Endothelial cell (in vitro differentiated cells): ENCODE measurements at regions not wholly inside any gene's neighbourhood (a gene's known extent, or its start where the extent isn't known, plus 50 kb on each side); places are given as distances from the start of the nearest gene placed in this dataset.

ENCODE experiments used
- DNase-seq: peaks from one replicate; pipeline ENCODE4 v3.0.0; 2021; ENCODE audit warnings: low spot score
- H3K27ac Mint-ChIP-seq: one replicate; pipeline ENCODE4 v1.8.0; 2021; ENCODE audit warnings: mixed read lengths, inconsistent platforms; ENCODE audit not compliant: unreplicated experiment
- H3K27me3 Mint-ChIP-seq: one replicate; pipeline ENCODE4 v1.8.0; 2021; ENCODE audit warnings: mild to moderate bottlenecking, moderate library complexity, mixed read lengths, inconsistent platforms; ENCODE audit not compliant: unreplicated experiment
- H3K36me3 Mint-ChIP-seq: one replicate; pipeline ENCODE4 v1.8.0; 2021; ENCODE audit warnings: mild to moderate bottlenecking, low read depth, mixed read lengths, inconsistent platforms; ENCODE audit not compliant: unreplicated experiment
- H3K4me1 Mint-ChIP-seq: one replicate; pipeline ENCODE4 v1.8.0; 2021; ENCODE audit warnings: mild to moderate bottlenecking, mixed read lengths, inconsistent platforms; ENCODE audit not compliant: unreplicated experiment
- H3K4me3 Mint-ChIP-seq: one replicate; pipeline ENCODE4 v1.8.0; 2021; ENCODE audit warnings: mild to moderate bottlenecking, mixed read lengths, inconsistent platforms; ENCODE audit not compliant: unreplicated experiment
- H3K9me3 Mint-ChIP-seq: one replicate; pipeline ENCODE4 v1.8.0; 2021; ENCODE audit warnings: mixed read lengths, inconsistent platforms; ENCODE audit not compliant: unreplicated experiment
- CTCF ChIP-seq: fragments of 200-600 bp; sonication (generic); IDR thresholded peaks from one replicate; pipeline ENCODE4 v1.5.0; 2021; ENCODE audit warnings: antibody characterized with exemption; ENCODE audit not compliant: unreplicated experiment

DNA sequence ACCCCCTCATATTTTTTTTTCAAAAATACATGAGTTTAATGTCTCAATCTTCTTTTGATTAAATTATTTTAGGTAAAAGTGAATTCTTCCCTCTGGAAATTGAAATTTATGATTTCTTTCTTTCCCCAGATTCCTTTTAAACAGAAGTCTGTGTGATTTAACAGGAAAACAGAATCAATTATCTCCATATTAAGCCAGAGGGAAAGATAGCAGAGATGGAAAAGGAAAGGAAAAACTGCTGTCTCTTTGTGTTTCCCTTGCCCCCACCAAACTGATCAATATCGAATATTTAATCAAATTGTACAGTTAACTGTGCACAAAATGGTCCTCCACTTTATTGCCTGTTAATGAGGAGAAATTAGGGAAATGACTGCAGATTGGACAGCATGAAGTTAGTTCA is 203.5 kb upstream of the NECTIN3 start:
- no peak for TF ChIP-seq CTCF
- no peak for DNase-seq
- H3K27me3 Mint-ChIP-seq: no peaks in the 10 kb centered on the region
- no peaks in the 10 kb centered on the region for H3K9me3 Mint-ChIP-seq
- no peak overlapping the region for H3K27ac Mint-ChIP-seq
- H3K4me3 Mint-ChIP-seq: no peak overlapping the region
- no peaks in the 10 kb centered on the region for H3K36me3 Mint-ChIP-seq
- no peaks in the 10 kb centered on the region for H3K4me1 Mint-ChIP-seq

GRCh38 chr3:110869736-110870135 is 201.9 kb upstream of the NECTIN3 start:
- Mint-ChIP-seq H3K9me3 (no peaks in the 10 kb centered on the region), H3K4me3 (no peak overlapping the region), H3K27ac (no peak overlapping the region), H3K4me1 (no peaks in the 10 kb centered on the region), H3K27me3 (no peaks in the 10 kb centered on the region), H3K36me3 (no peaks in the 10 kb centered on the region)
- no peak for TF ChIP-seq CTCF
- no peak for DNase-seq

DNA sequence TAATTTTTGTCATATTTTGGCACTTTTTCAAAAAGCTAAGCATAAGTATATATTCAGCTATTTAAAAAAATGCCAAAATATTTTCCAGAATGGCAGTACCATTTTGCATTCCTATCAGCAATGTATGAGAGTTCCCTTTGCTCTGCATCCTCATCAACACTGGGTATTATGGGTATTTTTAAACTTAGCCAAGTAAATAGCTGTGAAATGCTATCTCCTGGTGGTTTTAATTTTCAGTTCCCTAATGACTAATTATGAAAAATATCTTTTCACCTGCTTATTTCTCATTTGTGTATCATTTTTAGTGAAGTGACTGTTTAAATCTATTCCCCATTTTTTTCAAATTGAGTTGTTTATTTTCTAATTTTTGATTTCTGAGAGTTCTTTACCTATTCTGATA is 199.7 kb upstream of the NECTIN3 start:
- Mint-ChIP-seq H3K27ac (no peak overlapping the region), H3K9me3 (no peaks in the 10 kb centered on the region), H3K36me3 (no peaks in the 10 kb centered on the region), H3K4me1 (no peaks in the 10 kb centered on the region), H3K4me3 (no peak overlapping the region), H3K27me3 (peaks cover 2% of the 10 kb centered on the region)
- TF ChIP-seq CTCF: no peak
- no peak for DNase-seq

GRCh38 chr3:110878692-110879091 is 192.9 kb upstream of the NECTIN3 start:
- H3K9me3 Mint-ChIP-seq: no peaks in the 10 kb centered on the region
- no peak overlapping the region for H3K4me3 Mint-ChIP-seq
- H3K4me1 Mint-ChIP-seq: no peaks in the 10 kb centered on the region
- TF ChIP-seq CTCF: no peak
- H3K36me3 Mint-ChIP-seq: no peaks in the 10 kb centered on the region
- H3K27ac Mint-ChIP-seq: no peak overlapping the region
- peaks cover 2% of the 10 kb centered on the region for H3K27me3 Mint-ChIP-seq
- no peak for DNase-seq

DNA sequence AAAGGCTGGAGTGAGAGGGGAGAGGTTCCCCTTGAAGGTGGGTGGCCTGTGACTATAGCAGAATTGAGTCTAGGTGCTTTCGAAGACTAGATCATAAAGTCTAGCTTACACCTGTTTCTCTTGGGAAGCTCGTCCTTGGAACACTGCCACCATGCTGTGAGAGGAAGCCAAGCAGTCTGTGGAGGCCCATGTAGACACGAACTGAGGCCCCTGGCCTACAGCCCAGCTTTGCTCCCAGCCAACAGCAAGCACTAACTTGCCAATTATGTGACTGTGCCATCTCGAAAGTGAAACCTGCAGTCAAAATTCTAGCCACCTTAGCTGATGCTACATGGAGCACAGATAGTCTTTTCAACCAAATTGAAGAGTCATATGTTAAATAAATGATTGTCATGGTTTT is 190.5 kb upstream of the NECTIN3 start:
- no peak overlapping the region for H3K4me3 Mint-ChIP-seq
- no peak for TF ChIP-seq CTCF
- H3K27ac Mint-ChIP-seq: no peak overlapping the region
- H3K36me3 Mint-ChIP-seq: no peaks in the 10 kb centered on the region
- no peaks in the 10 kb centered on the region for H3K27me3 Mint-ChIP-seq
- H3K9me3 Mint-ChIP-seq: no peaks in the 10 kb centered on the region
- DNase-seq: no peak
- H3K4me1 Mint-ChIP-seq: no peaks in the 10 kb centered on the region
